Right lobe of liver (tissue), 6 donors: ENCODE measurements at regions not wholly inside any gene's neighbourhood (a gene's known extent, or its start where the extent isn't known, plus 50 kb on each side); places are given as distances from the start of the nearest gene placed in this dataset.
"Not testable (repeated sequence)": the region's sequence is repeated elsewhere in the genome, so short reads cannot be mapped to it uniquely, and the experiment has no call there.

Source experiments
- ATAC-seq, 4 donors: fragments of 200-7000 bp; cut with Tn5 transposase; one replicate each; pipeline ENCODE4 v1.9.1; 2020; ENCODE audit warnings: mild to moderate bottlenecking in 4 of 4, moderate library complexity in 4 of 4
- DNase-seq, 3 donors: peaks; one replicate each; pipeline ENCODE4 v3.0.0-alpha.2; 2020
- H3K27ac ChIP-seq, 3 donors: fragments of 200-600 bp; one replicate each; pipeline ENCODE4 v1.8.0; 2022
- H3K27me3 ChIP-seq, 2 donors: fragments of 200-600 bp; one replicate each; pipeline ENCODE4 v1.8.0; 2022
- H3K36me3 ChIP-seq, 4 donors: fragments of 200-600 bp; sonication (generic) in 1 of 4; one replicate each; pipeline versions ENCODE4 v1.5.1 to v1.8.0; 2017 to 2022; ENCODE audit warnings: control low read depth in 1 of 4
- H3K4me1 ChIP-seq, 4 donors: fragments of 200-600 bp; sonication (generic) in 1 of 4; one replicate each; pipeline versions ENCODE4 v1.5.1 to v1.8.0; 2017 to 2022; ENCODE audit warnings: control low read depth in 1 of 4
- H3K4me3 ChIP-seq, 3 donors: fragments of 200-600 bp; one replicate each; pipeline ENCODE4 v1.8.0; 2022
- H3K9me3 ChIP-seq, 4 donors: fragments of 200-600 bp; sonication (generic) in 1 of 4; one replicate each; pipeline versions ENCODE4 v1.5.1 to v1.8.0; 2017 to 2022; ENCODE audit warnings: control low read depth in 1 of 4
- CTCF ChIP-seq, 4 donors: fragments of 200-600 bp in 3 of 4; fragments of 450-650 bp in 1 of 4; IDR thresholded peaks; one replicate each; pipeline versions ENCODE4 v1.5.1 to v1.8.0; 2016 to 2022; ENCODE audit warnings: antibody characterized with exemption in 4 of 4, mild to moderate bottlenecking in 2 of 4
- POLR2A ChIP-seq: fragments of 450-650 bp; IDR thresholded peaks from one replicate; pipeline ENCODE4 v1.6.1; 2017; ENCODE audit warnings: antibody characterized with exemption, mild to moderate bottlenecking
- WGBS: methylation state at CpG from one replicate; pipeline ENCODE4 v1.1.6; 2018; ENCODE audit warnings: low coverage, low lambda C conversion rate; ENCODE audit not compliant: insufficient coverage; ENCODE audit errors: missing lambda C conversion rate; 5-methylcytosine and 5-hydroxymethylcytosine counted together
- intact Hi-C, 2 donors: fragments of 100-400 bp; cut with DNase I; formaldehyde crosslinking; loops; one replicate each; pipeline versions ENCODE4 v1.11.2 to v1.14.1; 2022
- donor health status: DM: no; HTN: yes; CAD: no.
- donor health status: DM: no; HTN: no; CAD: no.
- donor health status: DM: no; HTN: no; CAD: no.
- donor health status: DM: no; HTN: yes; CAD: no.
- donor health status: DM: no; HTN: yes; CAD: no.

GRCh38 chr6:170036916-170037315 is 254.0 kb downstream of the DLL1 start:
- Histone ChIP-seq H3K27me3 (no peaks in the 10 kb centered on the region), H3K27ac (no peak overlapping the region), H3K9me3 (no peaks in the 10 kb centered on the region), H3K4me1 (no peaks in the 10 kb centered on the region), H3K36me3 (no peaks in the 10 kb centered on the region), H3K4me3 (no peak overlapping the region)
- 72% methylated on average over 4 of the region's 7 CpGs for WGBS
- DNase-seq (peak in 1 of 3 donors; percentile 27), ATAC-seq (peak in 1 of 4 donors; percentile 39)
- no peak for TF ChIP-seq POLR2A
- no peak for TF ChIP-seq CTCF (IDR thresholded peaks at IDR 0.05)
- intact Hi-C loops, result no loop called here

- ATAC-seq, H3K27ac ChIP-seq, intact Hi-C loops, H3K4me3 ChIP-seq, H3K36me3 ChIP-seq, H3K9me3 ChIP-seq, DNase-seq, H3K4me1 ChIP-seq, H3K27me3 ChIP-seq: not testable (repeated sequence)
- 36% methylated on average over 1 of the region's 1 CpG for WGBS
Measured at GRCh38 chr6:170036367-170036766, 254.5 kb downstream of the DLL1 start.

- no peaks in the 10 kb centered on the region for H3K36me3 ChIP-seq
Measured at GRCh38 chr6:170035901-170036304, 255.0 kb downstream of the DLL1 start.

GRCh38 chr6:170035044-170035443 is 255.8 kb downstream of the DLL1 start:
- no peak overlapping the region for H3K4me3 ChIP-seq
- H3K36me3 ChIP-seq, result no peaks in the 10 kb centered on the region
- peaks cover 0 to 13% (median 6%) of the 10 kb centered on the region in 4 donors for H3K4me1 ChIP-seq
- TF ChIP-seq POLR2A (no peak), CTCF (IDR thresholded peaks at IDR 0.05) (no peak)
- no peaks in the 10 kb centered on the region for H3K27me3 ChIP-seq
- no peak for ATAC-seq
- no peak overlapping the region for H3K27ac ChIP-seq
- H3K9me3 ChIP-seq, result no peaks in the 10 kb centered on the region
- intact Hi-C loops, result no loop called here
- 72% methylated on average over 3 of the region's 3 CpGs for WGBS
- no peak for DNase-seq

More at GRCh38 chr6:170035901-170036304, 255.0 kb downstream of the DLL1 start:
- H3K27ac ChIP-seq, result no peak overlapping the region
- WGBS, result 100% methylated on average over 2 of the region's 4 CpGs
- TF ChIP-seq CTCF (IDR thresholded peaks at IDR 0.05), result no peak
- no peak for TF ChIP-seq POLR2A
- no peaks in the 10 kb centered on the region for H3K27me3 ChIP-seq
- no peaks in the 10 kb centered on the region for H3K9me3 ChIP-seq
- intact Hi-C loops, result no loop called here
- no peak overlapping the region for H3K4me3 ChIP-seq
- DNase-seq, result peak in 1 of 3 donors; percentile 22
- ATAC-seq, result no peak
- peaks cover 0 to 8% (median 3%) of the 10 kb centered on the region in 4 donors for H3K4me1 ChIP-seq

- peaks cover 0 to 13% (median 6%) of the 10 kb centered on the region in 4 donors for H3K4me1 ChIP-seq
- intact Hi-C loops, result no loop called here
- no peaks in the 10 kb centered on the region for H3K36me3 ChIP-seq
- H3K27ac ChIP-seq, result no peak overlapping the region
- whole genome bisulfite sequencing, result 78% methylated on average over 7 of the region's 12 CpGs
- peak in 1 of 3 donors; percentile 29 for DNase-seq
- H3K4me3 ChIP-seq, result no peak overlapping the region
- TF ChIP-seq POLR2A, result no peak
- no peak for TF ChIP-seq CTCF (IDR thresholded peaks at IDR 0.05)
- no peaks in the 10 kb centered on the region for H3K27me3 ChIP-seq
- ATAC-seq, result no peak
- H3K9me3 ChIP-seq, result no peaks in the 10 kb centered on the region
Measured at GRCh38 chr6:170034294-170034693, 256.6 kb downstream of the DLL1 start.
